A172 (cell line): ENCODE measurements at regions not wholly inside any gene's neighbourhood (a gene's known extent, or its start where the extent isn't known, plus 50 kb on each side); places are given as distances from the start of the nearest gene placed in this dataset.
A peak's percentile ranks its signal among the peaks of the same experiment; 100 is the strongest.
"Not testable (repeated sequence)": the region's sequence is repeated elsewhere in the genome, so short reads cannot be mapped to it uniquely, and the experiment has no call there.

ENCODE experiments used
- DNase-seq: peaks from one replicate; pipeline ENCODE4 v3.0.0-alpha.2; 2015; ENCODE audit warnings: low spot score

GRCh38 chr5:116959843-116960242 is 385.2 kb upstream of the SEMA6A start:
- DNase-seq, result no peak

- no peak for DNase-seq
Measured at GRCh38 chr5:116953251-116953930, 378.8 kb upstream of the SEMA6A start.

GRCh38 chr5:116951219-116951618 is 376.6 kb upstream of the SEMA6A start:
- no peak for DNase-seq

GRCh38 chr5:116947691-116948528 is 373.3 kb upstream of the SEMA6A start:
- peak; percentile 61 for DNase-seq

GRCh38 chr5:116945613-116946382 is 371.2 kb upstream of the SEMA6A start:
- not testable (repeated sequence) for DNase-seq

- DNase-seq, result peak; percentile 10
Measured at GRCh38 chr5:116944183-116944582, 369.6 kb upstream of the SEMA6A start.

GRCh38 chr5:116942622-116943021 is 368.0 kb upstream of the SEMA6A start:
- DNase-seq, result peak; percentile 54

- no peak for DNase-seq
Measured at GRCh38 chr5:116939641-116940040, 365.0 kb upstream of the SEMA6A start.

- DNase-seq, result no peak
Measured at GRCh38 chr5:116938488-116938887, 363.9 kb upstream of the SEMA6A start.

- no peak for DNase-seq
Measured at GRCh38 chr5:116935561-116936162, 361.0 kb upstream of the SEMA6A start.

- DNase-seq, result no peak
Measured at GRCh38 chr5:116930616-116931015, 356.0 kb upstream of the SEMA6A start.

GRCh38 chr5:116923344-116923743 is 348.7 kb upstream of the SEMA6A start:
- no peak for DNase-seq

GRCh38 chr5:116922532-116922931 is 347.9 kb upstream of the SEMA6A start:
- DNase-seq, result no peak

- no peak for DNase-seq
Measured at GRCh38 chr5:116914869-116915504, 340.4 kb upstream of the SEMA6A start.

GRCh38 chr5:116912221-116912620 is 337.6 kb upstream of the SEMA6A start:
- DNase-seq, result no peak

- no peak for DNase-seq
Measured at GRCh38 chr5:116911074-116911473, 336.5 kb upstream of the SEMA6A start.

GRCh38 chr5:116908537-116908936 is 333.9 kb upstream of the SEMA6A start:
- no peak for DNase-seq

GRCh38 chr5:116905885-116906284 is 331.3 kb upstream of the SEMA6A start:
- DNase-seq, result no peak

- DNase-seq, result no peak
Measured at GRCh38 chr5:116900793-116901192, 326.2 kb upstream of the SEMA6A start.

- no peak for DNase-seq
Measured at GRCh38 chr5:116898917-116899316, 324.3 kb upstream of the SEMA6A start.

GRCh38 chr5:116897291-116897690 is 322.7 kb upstream of the SEMA6A start:
- no peak for DNase-seq

GRCh38 chr5:116896001-116896400 is 321.4 kb upstream of the SEMA6A start:
- DNase-seq, result no peak
